Left renal cortex interstitium (tissue), 4 donors: ENCODE measurements at regions not wholly inside any gene's neighbourhood (a gene's known extent, or its start where the extent isn't known, plus 50 kb on each side); places are given as distances from the start of the nearest gene placed in this dataset.
"Not testable (repeated sequence)": the region's sequence is repeated elsewhere in the genome, so short reads cannot be mapped to it uniquely, and the experiment has no call there.

Source experiments
- DNase-seq, 4 donors: peaks; one replicate each; pipeline ENCODE4 v3.0.0-alpha.2; 2013; ENCODE audit warnings: low read depth in 4 of 4, low spot score in 2 of 4, missing footprints in 1 of 4

GRCh38 chr5:24110004-24110615 is 534.7 kb downstream of the CDH10 start:
- peak in 1 of 4 donors; percentile 2 for DNase-seq

- DNase-seq: no peak
Observed at GRCh38 chr5:24112420-24112819, 532.4 kb downstream of the CDH10 start.

GRCh38 chr5:24118351-24118750 is 526.4 kb downstream of the CDH10 start:
- DNase-seq: no peak

GRCh38 chr5:24135536-24135935 is 509.2 kb downstream of the CDH10 start:
- DNase-seq: no peak

- DNase-seq: no peak
Observed at GRCh38 chr5:24141046-24141445, 503.7 kb downstream of the CDH10 start.

- DNase-seq: no peak
Observed at GRCh38 chr5:24142341-24142740, 502.4 kb downstream of the CDH10 start.

- no peak for DNase-seq
Observed at GRCh38 chr5:24145806-24146205, 499.0 kb downstream of the CDH10 start.

- no peak for DNase-seq
Observed at GRCh38 chr5:24161559-24161958, 483.2 kb downstream of the CDH10 start.

- no peak for DNase-seq
Observed at GRCh38 chr5:24162343-24162742, 482.4 kb downstream of the CDH10 start.

GRCh38 chr5:24163091-24163490 is 481.7 kb downstream of the CDH10 start:
- no peak for DNase-seq

GRCh38 chr5:24167806-24168205 is 477.0 kb downstream of the CDH10 start:
- DNase-seq: no peak

GRCh38 chr5:24170026-24170425 is 474.8 kb downstream of the CDH10 start:
- no peak for DNase-seq

GRCh38 chr5:24170930-24171329 is 473.8 kb downstream of the CDH10 start:
- not testable (repeated sequence) for DNase-seq

- no peak for DNase-seq
Observed at GRCh38 chr5:24177821-24178220, 467.0 kb downstream of the CDH10 start.

- DNase-seq: no peak
Observed at GRCh38 chr5:24183981-24184380, 460.8 kb downstream of the CDH10 start.

GRCh38 chr5:24188216-24188925 is 456.4 kb downstream of the CDH10 start:
- no peak for DNase-seq

GRCh38 chr5:24196789-24197188 is 448.0 kb downstream of the CDH10 start:
- DNase-seq: no peak

GRCh38 chr5:24208686-24209106 is 436.1 kb downstream of the CDH10 start:
- no peak for DNase-seq

GRCh38 chr5:24215114-24215513 is 429.7 kb downstream of the CDH10 start:
- DNase-seq: no peak

- DNase-seq: no peak
Observed at GRCh38 chr5:24222876-24223275, 421.9 kb downstream of the CDH10 start.

GRCh38 chr5:24225051-24225450 is 419.7 kb downstream of the CDH10 start:
- DNase-seq: no peak

GRCh38 chr5:24226479-24226878 is 418.3 kb downstream of the CDH10 start:
- no peak for DNase-seq
